ELR (cell line): ENCODE measurements at regions not wholly inside any gene's neighbourhood (a gene's known extent, or its start where the extent isn't known, plus 50 kb on each side); places are given as distances from the start of the nearest gene placed in this dataset.

Experiments
- DNase-seq: peaks from one replicate; pipeline ENCODE4 v3.0.0-alpha.2; 2015; ENCODE audit warnings: low read depth

DNA sequence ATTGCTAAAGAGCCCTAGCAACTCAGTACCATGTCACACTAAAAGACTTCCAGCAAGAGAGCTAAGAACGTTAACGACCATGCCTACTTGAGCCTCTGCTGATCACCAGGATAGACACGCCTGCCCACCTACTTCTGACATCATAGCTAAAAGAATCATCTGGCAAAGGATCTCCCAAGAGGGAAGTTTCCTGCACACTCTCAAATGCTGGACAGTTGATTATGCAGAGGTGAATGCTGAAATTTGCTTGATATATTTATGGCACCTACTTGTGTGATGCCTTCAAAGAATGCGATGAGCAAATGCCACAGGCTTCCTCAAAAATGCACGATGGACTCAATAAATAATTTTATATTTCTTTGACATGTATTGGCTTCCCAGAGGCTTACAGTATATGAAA lies 113.6 kb downstream of the GALC start:
- DNase-seq: no peak

DNA sequence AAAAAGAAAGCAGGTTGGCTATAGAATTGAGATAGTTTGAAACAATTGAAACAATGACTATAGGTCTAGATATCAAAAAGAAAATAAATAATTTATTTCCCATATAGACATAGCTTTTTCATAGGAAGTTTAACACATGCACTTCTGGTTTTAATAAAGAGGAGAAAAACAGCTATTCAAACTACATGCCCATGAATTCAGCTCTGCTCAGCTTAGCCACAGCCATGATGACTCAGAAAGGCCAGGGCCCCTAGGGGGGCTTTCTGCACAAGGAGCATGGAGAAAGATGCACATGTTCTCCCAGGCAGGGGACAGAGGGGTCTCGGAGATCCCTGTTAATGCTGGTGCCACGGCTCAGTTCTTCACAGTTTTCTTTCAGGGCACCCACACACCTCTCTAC lies 114.0 kb downstream of the GALC start:
- no peak for DNase-seq

DNA sequence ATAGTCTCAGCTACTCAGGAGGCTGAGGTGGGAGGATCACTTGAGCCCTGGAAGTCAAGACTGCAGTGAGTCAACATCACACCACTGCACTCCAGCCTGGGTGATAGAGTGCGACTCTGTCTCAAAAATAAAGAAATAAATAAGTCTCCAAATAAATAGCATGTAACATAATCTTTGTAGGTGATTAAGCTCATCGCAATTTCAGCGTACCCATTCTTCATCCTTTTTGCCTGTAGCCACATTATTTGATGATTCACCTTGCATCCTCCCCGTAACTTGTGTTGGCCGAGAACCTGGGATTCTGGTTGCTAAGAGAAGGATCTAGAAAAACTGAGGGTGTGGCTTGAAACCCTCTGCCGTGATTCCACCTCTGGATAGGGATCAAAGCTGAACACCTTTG lies 115.1 kb downstream of the GALC start:
- DNase-seq: peak; percentile 40

DNA sequence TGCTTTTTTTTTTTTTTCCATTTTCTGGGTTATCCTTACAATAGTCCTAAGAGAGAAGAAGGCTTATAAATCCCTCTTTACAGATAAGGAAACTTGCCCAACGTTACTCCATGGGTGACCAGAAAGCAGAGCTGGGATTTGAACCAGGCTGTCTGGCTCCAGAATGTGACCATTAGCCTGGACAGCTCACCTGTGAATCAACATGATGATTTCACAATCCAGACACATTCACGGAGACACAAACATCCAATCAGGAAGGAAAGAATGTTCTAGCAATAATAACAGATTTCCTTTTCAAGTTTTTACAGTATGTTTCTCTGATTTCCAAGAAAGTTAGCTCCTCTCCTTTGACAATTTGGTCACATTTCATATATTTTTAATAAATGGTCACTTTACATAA lies 118.3 kb downstream of the GALC start:
- no peak for DNase-seq

DNA sequence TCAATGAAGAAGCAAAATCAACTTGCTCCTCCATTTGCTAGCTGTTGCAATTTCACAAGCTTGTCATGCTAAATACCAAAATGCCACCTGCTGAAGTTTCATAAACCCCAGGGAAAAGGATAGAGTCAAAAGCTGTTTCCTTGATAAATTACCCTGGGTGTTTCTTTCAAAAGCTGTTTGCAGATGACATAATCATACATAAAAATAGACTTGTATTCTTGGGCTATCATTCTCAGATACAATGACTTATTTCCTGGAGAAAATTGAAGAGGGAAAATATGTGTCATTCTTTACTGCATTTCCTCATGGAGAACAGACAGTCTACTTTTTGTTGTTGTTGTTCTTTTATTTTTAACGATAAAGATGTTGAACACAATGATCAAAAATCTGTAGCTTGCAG lies 119.2 kb downstream of the GALC start:
- DNase-seq: no peak

DNA sequence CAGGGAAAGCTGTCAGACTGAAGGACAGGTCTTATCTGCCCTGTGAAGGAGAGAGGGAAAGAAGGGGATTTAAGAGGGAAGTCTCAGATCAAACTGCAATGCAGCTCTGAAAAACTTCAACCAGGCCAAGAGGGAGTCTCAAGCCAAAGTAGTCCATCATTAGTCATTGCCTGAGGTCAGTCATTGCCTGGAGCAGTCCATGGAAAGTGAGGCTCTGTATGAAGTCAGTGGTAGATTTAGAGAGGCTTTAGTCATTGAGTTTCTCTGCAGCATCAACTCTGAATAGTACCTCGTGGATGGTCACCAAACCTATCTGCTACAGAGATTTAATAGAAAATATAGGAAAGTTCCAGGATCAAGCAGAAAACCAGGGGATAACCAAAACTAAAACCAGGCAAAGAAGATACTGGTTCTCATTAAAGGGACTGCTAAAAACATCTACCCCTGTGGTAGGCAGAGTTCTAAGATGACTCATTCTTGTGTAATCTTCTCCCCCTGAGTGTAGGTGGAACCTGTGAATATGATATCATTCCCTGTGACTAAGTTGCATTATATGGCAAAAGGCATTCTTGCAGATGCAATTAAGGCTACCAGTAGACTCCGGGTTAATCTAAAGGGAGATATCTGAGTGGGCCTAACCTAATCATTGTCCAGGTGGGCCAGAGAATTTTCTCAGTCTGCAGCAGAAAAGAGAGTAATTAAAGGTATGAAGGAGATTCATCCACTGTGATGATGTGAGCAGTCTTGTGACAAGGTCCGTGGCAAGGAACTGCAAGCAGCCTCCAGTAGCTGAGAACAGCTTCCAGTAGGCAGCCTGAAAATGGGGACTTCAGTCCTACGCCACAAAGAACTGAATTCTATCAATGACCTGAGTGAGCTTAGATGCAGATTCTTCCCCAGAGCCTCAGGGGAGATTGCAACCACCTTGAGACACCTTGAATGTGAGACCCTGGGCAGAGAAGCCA lies 123.1 kb downstream of the GALC start:
- peak; percentile 51 for DNase-seq

DNA sequence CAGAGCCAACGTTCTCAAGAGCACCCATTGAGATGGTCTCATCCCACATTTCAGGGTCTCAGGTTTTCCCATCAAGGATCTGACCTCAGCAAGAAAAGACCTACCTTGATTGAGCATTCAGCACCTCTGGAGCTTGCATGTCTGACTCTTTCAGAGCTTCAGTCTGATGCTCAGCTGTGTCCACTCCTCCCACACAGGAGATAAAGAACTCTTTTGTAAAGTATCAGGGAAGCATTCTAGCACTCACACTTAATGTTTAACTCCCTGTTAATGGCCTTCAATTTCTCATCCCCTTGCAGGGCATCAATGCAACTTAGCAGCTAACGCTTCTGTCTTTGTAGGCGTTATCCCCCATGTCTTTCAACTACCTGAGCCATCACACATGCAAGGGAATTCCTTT lies 124.1 kb downstream of the GALC start:
- no peak for DNase-seq

DNA sequence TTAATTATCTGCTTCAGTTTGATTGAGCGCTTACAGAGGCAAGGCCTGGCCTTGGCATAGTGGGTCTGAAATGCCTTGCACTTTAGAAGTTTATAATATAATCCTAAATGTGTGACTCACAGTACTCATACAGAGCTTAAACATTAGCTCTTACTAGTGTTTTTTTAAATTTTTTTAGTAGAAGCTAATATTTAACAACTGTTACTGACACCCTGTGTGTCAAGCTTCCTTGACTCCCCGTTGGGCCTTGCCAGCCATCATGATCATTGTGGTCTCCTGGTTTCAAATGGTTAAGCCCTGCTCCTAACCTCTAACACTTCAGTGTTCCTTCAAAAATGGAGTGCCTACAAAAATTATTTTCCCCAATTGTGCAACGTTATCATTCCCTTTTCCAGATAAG lies 126.9 kb downstream of the GALC start:
- DNase-seq: no peak

DNA sequence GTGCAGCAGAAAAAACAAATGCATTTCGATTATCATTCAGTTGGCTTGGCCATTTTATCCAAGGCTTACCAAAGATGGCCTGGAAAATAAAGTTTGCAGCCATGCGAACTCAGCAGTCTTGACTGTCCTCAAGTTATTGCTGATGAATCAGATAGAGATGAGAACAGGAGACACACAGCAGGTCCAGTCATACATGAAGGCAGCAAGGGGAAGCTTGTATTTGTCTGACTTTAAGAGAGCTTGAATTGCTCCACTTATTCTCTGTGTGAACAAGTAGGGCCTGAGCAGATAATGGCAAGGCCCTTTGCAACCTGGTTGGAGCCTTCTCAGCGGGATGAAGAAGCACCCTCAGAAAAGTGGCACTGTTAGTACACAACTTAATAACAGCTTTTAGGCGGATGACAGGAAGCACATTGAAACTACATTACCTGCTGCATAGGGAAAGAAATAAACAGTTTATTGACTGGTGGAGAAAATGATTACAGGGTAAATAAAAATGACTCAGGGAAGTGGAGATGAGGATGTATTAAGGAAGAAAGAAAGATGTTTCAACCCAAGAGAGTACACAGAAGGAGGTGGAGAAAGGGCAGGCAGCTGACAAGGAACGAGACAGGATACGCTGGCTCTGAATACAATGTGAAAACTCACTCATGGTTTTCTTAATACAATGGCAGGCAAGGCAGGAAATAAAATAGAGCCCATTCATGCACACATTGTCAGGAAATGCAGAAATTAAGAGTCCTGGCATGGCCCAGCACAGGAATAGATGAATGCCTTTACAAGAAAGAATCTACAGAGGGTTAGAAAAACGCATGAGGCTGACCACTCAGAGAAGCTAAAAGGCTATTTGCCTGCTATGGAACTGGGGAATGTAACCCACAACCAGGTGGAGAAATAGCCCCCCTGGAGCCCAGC lies 128.4 kb downstream of the GALC start:
- no peak for DNase-seq

DNA sequence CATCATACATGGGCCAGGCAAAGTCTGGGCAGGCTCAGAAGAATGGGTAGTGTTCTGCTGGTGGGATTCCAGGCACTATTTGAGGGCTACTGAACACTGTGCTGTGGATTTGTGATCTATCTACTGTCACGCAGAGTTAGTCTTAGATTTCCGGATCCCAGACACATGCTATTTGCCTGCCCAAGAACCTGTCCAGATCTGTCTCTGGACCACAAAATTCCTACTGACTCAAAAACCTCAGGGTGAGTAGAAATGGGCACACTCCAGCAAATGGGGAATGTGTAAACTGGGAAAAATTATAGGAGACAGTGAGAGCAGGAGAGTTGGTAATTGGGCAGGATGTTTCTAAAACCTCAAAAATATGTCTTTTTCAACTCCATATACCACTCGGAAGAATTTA lies 129.9 kb downstream of the GALC start:
- DNase-seq: no peak

DNA sequence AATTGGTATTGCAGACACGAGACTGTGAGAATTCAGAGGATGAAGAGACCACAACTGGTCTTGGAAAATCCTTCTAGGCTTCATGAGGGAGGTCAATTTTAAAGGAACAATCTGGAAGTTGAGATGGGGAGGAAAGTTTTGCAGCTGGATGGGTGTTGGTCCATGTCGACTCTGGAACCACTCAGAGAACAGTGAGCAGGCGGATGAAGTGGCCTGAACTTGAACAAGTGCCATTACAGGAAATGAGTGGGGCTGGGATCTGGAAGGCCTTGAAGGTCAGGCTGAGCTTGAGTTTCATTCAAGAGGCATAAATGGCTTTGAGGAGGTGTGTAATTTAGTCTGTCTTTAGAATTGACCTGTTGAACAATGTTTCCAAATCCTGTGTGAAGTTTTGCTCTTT lies 140.9 kb downstream of the GALC start:
- no peak for DNase-seq

DNA sequence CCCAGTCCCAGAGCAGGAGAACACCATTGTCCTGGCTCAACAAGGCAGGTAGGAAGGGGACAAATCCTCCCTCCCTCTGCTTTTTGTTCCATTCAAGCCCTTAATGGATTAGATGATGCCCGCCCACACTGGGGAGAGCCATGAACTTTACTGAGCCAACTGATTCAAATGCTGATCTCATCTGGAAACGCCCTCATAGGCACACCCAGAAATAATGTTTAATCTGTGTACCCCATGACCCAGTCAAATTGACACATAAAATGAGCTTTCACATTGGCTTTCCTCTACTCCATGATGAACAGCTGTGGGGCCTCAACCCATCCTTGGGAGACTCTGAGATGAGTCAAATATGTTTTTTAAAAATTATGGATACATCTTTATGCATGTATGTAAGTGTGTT lies 141.8 kb downstream of the GALC start:
- no peak for DNase-seq

DNA sequence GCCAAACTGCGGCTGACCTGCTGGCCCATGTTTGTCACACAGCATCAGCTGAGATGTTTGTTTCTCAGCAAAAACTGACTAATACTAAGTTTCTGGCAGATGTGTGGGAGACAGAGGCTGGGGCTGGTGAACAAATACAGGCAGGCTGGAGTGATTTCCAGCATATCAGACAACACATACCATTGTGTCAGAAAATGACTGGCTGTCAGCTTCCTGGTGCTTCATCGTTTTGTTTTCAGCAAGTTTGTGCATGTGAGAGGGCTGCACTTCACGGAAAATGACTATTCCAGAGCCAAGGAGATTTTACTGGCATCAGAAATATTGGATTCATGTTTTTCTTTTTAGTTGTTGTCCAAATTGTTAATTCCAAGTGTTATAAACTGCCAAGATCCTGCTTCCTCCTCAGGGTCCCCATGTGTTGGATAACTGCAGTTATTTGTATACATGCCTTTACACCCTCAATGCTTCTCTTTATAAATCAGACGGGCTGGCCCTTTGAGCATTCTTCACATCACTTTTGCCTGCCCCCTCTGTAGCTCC lies 145.7 kb downstream of the GALC start:
- DNase-seq: no peak

DNA sequence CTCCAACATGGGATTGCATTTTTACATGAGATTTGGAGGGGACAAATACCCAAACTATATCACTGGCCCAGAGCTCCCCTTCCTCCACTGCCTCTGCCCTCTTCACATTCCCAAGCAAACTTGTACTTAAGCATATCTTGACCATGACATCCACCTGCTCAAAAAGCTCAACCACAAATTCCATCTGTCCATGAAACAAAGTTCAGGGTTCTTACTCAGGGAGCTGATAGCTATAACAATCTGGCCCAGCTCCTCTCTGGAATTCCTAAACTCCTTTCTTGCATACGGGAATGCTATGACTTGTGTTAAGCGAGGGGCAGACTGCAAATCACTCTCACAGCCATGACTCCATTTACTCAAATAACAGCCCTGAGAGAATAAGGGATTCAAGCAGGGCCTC lies 152.1 kb downstream of the GALC start:
- no peak for DNase-seq

DNA sequence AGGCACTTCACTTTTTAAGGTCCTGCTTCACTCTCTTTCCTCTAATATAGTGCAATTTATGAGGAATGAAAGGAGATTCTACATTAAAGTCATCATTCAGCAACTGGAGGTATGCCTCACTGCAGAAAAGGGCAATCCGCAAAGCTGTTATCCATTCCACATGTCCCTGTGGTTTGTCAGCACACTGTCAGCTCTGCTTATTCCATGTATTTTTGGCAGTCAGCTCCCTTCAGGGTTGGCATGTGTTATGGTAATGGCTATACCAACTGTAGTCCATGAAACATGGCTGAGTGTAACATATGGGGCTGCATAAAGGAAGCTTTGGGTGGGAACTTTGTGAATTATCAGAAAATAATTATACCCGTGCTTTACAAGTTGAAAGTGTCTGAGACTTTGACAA lies 154.1 kb downstream of the GALC start:
- DNase-seq: no peak

DNA sequence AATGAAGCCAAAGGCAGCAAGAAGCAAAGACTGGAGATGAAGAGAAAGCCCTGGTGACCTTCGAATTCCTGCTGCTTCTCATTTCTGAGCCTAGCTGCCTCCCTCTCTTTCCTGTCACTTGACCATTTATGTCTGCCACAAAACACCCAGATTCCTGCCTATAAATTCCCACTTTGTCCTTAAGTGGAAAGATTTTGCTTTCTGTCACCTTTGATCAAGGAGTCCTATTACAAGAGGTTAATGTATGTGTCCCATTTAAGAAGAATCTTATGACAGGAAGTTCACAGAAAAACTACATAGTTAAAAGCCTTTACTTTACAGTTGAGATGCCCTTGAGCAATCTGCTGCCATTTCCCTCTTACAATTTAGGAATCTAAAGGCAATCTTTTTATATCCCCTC lies 155.7 kb downstream of the GALC start:
- DNase-seq: no peak

DNA sequence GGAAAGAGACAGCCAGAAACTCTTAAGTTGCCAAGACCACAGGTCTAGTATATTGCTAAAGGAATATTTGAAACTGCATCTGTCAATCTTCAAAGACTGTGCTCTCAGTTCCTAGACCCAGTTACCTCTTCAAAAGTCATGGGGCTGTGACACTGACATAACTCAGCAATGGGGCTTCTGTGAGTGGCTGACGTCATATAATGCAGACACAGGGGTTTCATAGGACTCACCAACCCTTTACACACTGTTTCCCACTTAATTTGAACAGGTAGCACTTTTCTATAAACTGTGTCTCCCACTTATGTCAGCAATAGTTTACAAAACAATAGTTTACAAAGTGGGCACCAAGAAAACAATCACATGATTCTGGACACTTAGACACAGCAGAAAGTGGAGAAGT lies 158.4 kb downstream of the GALC start:
- no peak for DNase-seq

DNA sequence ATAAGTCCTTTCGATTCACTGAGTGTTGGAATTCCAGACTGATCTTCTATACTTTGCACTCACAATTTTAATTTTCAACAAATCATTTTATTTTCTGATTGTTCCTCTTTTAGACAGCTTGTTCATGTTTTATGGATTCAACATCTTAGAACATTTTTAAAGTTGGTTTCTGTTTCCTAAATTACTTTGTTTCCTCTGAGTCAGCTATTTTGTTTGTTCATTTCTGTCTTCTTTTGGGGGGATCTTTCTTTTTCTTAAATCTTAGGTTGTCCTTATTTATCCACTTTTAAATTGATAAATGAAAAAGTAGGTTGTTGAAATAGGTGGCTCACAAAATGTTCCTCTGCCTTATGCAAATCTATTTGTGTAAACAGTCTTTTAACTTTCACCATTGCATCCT lies 160.0 kb downstream of the GALC start:
- no peak for DNase-seq

DNA sequence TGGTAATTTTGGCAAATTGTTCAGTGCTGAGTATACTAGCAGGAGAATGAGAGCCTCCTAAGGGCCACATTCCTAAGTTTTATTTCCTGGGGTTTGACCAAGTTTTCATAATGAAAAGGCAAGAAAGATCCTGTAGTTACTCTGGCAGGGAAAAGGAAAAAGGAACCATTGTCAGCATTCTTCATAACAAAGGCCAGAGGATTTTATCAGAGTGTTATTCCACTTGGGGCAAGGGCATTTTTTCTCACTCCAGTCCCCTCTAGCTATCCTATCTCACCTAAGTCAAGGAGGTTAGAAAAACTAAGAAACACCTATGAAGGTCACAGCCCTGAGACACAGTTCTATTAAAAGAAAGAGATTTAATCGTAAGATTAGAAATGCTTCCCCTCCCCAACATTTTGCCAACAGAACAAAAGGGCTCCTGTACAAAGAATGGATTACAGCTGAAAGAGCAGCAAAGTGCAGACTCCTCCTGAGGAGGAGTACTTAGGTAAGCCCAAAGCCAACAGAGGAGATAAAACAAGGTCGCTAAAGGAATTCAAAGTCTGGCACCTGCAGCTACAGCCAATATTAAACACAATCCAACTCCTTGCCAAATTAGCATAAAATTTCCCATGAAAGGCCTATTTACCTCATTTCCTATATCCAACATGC lies 162.4 kb downstream of the GALC start:
- no peak for DNase-seq

DNA sequence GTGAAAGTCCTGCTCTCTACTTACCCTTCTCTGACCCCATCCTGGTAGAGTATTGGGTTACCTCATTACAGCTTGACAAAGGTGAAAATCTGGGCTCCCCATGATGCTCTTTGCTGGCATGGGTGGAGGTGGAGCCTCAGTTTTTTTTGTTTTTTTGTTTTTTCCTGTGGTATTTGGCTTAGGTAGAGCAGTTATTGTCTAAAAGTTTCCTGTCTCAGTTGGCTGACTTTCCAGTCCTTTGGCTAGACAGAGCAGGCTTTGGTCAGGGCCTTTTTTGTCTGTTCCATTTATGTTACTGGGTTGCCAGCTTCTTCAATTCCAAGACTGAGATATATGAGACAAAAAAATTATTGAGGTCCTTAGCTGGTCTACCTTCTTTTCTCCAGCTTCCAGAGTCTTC lies 163.4 kb downstream of the GALC start:
- no peak for DNase-seq

DNA sequence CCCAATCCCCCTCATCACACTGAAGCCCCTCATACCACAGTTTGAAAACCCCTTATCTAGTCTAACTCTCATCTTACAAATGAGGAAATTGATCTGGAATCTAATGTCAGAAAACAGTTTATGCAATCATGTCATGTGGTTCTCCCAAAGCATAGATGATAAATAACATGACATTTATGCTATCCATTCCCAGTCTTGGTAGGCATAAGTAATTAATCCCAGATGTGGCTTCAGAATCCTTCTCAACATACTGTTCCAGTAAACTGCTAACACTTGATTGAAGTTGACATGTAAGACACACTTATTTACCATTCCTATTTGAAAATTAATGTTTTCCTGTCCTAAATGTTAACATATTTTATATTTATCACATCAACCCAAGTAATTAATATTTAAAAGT lies 168.7 kb downstream of the GALC start:
- DNase-seq: no peak

DNA sequence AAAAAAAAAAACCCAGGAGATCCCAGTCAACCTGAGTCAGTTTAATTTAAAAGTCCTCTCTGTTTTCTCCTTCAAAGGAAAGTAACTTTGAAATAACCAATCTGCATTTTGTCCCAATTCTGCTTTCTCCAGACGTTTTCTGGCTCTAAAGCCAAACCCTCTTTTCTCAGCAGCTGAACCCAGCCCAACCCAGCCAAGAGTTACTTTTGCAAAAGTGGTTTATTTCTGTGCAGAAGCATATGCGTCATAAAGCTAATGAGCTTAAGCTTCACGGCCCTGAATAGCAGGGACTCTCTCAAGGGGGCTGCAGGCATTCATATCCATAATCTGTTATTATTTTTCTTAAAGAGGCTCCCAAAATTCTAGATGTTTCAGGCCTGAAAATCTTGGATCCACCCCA lies 176.6 kb downstream of the GALC start:
- DNase-seq: no peak
